Activated CD8-positive, alpha-beta memory T cell treated with anti-CD3 and anti-CD28 coated beads for 36 hours (primary cell): ENCODE measurements at regions not wholly inside any gene's neighbourhood (a gene's known extent, or its start where the extent isn't known, plus 50 kb on each side); places are given as distances from the start of the nearest gene placed in this dataset.

Experiments
- CTCF ChIA-PET: fragments of 350-600 bp; sonication (Branson Sonifier 250); formaldehyde crosslinking; loops from one replicate; lab custom pipeline; 2021; ENCODE audit warnings: antibody characterized with exemption; lab: Charles Lee
- POLR2A ChIA-PET: fragments of 350-600 bp; sonication (Branson Sonifier 250); formaldehyde crosslinking; loops from one replicate; lab custom pipeline; 2021; ENCODE audit warnings: antibody characterized with exemption; lab: Charles Lee

- CTCF ChIA-PET, result no interaction called here
- POLR2A ChIA-PET, result no interaction called here
These were observed 300.1 kb downstream of the MFSD1 start for GRCh38 chr3:159102001-159102400.

- CTCF ChIA-PET, result no interaction called here
- POLR2A ChIA-PET, result no interaction called here
These were observed 310.9 kb downstream of the MFSD1 start for GRCh38 chr3:159112724-159113123.

- CTCF ChIA-PET, result no interaction called here
- POLR2A ChIA-PET, result no interaction called here
These were observed 311.5 kb downstream of the MFSD1 start for GRCh38 chr3:159113221-159113875.

GRCh38 chr3:159114582-159114981 lies 312.7 kb downstream of the MFSD1 start:
- ChIA-PET POLR2A (no interaction called here), CTCF (no interaction called here)

- CTCF ChIA-PET, result no interaction called here
- POLR2A ChIA-PET, result no interaction called here
These were observed 322.0 kb downstream of the MFSD1 start for GRCh38 chr3:159123877-159124276.

- POLR2A ChIA-PET, result no interaction called here
- CTCF ChIA-PET, result no interaction called here
These were observed 324.6 kb downstream of the MFSD1 start for GRCh38 chr3:159126261-159127020.

GRCh38 chr3:159127021-159127392 lies 325.2 kb downstream of the MFSD1 start:
- CTCF ChIA-PET, result no interaction called here
- POLR2A ChIA-PET, result no interaction called here

- POLR2A ChIA-PET, result no interaction called here
- CTCF ChIA-PET, result no interaction called here
These were observed 326.8 kb downstream of the MFSD1 start for GRCh38 chr3:159128628-159129027.

GRCh38 chr3:159130108-159130507 lies 328.3 kb downstream of the MFSD1 start:
- POLR2A ChIA-PET, result no interaction called here
- CTCF ChIA-PET, result no interaction called here

GRCh38 chr3:159131376-159131775 lies 329.5 kb downstream of the MFSD1 start:
- ChIA-PET POLR2A (interaction anchor here (0.7 kb wide), 1 partner anchor 35 kb away, joined by 6 read pairs; no protein-coding TSS in a partner anchor), CTCF (no interaction called here)

GRCh38 chr3:159137949-159138348 lies 336.1 kb downstream of the MFSD1 start:
- POLR2A ChIA-PET, result no interaction called here
- CTCF ChIA-PET, result no interaction called here

GRCh38 chr3:159139326-159139725 lies 337.5 kb downstream of the MFSD1 start:
- POLR2A ChIA-PET, result no interaction called here
- CTCF ChIA-PET, result no interaction called here

GRCh38 chr3:159144472-159144871 lies 342.6 kb downstream of the MFSD1 start:
- CTCF ChIA-PET, result no interaction called here
- POLR2A ChIA-PET, result no interaction called here

GRCh38 chr3:159144891-159145290 lies 343.0 kb downstream of the MFSD1 start:
- ChIA-PET POLR2A (no interaction called here), CTCF (no interaction called here)

GRCh38 chr3:159146392-159146791 lies 344.5 kb downstream of the MFSD1 start:
- ChIA-PET POLR2A (no interaction called here), CTCF (no interaction called here)

- POLR2A ChIA-PET, result no interaction called here
These were observed 345.1 kb downstream of the MFSD1 start for GRCh38 chr3:159146856-159147435.

GRCh38 chr3:159147813-159148212 lies 346.0 kb downstream of the MFSD1 start:
- POLR2A ChIA-PET, result no interaction called here
- CTCF ChIA-PET, result no interaction called here

More at GRCh38 chr3:159146856-159147435, 345.1 kb downstream of the MFSD1 start:
- CTCF ChIA-PET, result no interaction called here

- POLR2A ChIA-PET, result no interaction called here
- CTCF ChIA-PET, result no interaction called here
These were observed 346.6 kb downstream of the MFSD1 start for GRCh38 chr3:159148466-159148865.

GRCh38 chr3:159149131-159149530 lies 347.3 kb downstream of the MFSD1 start:
- ChIA-PET POLR2A (no interaction called here), CTCF (no interaction called here)

- CTCF ChIA-PET, result no interaction called here
- POLR2A ChIA-PET, result no interaction called here
These were observed 347.8 kb downstream of the MFSD1 start for GRCh38 chr3:159149633-159150032.

GRCh38 chr3:159150180-159150579 lies 348.3 kb downstream of the MFSD1 start:
- CTCF ChIA-PET, result no interaction called here
- POLR2A ChIA-PET, result no interaction called here
